ENCODE measurements at regions not wholly inside any gene's neighbourhood (a gene's known extent, or its start where the extent isn't known, plus 50 kb on each side); places are given as distances from the start of the nearest gene placed in this dataset.

DNA sequence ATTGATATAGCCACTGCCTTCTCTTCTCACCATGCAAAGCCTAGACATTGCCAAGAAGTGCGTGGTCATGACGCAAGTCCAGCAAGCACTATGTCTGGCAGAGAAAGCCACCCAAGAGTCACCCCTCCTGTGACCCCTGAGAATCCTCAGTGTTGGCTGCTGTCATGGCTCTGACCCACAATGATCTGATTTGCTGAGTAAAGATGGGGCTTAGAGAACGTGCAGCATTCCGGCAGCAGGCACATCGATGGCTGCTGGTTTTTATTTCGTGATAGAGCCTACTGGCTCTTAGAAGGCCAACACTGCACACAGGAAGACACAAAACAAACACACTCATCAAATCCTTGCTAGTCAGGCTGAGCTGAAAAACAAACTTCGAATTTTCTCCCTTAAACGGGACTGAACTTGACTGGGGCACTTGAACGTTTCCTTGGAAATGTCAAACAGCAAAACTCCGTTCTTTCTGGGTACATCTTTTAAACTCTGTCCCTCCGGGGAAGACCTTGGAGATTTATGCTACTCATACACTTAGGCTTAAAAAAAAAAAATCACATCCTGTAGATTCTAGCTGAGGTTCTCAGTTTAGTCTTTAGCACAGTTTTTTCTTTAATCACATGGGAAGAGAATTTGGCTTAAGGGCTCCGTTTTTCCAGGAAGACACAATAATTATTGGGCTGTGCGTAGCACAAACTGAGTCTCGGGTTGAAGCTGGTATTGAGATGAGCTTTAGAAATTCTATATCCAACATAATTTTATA lies 88.2 kb upstream of the BASP1 start:
- TF ChIP-seq ZNF274 (IDR thresholded peaks at IDR 0.05; ENCODE audit: low read depth, low read length) = no peak
- no peak for TF ChIP-seq SUZ12 (IDR thresholded peaks at IDR 0.05; ENCODE audit: extremely low read depth, insufficient read depth, insufficient read length)
